GM12874 (cell line): ENCODE measurements at regions not wholly inside any gene's neighbourhood (a gene's known extent, or its start where the extent isn't known, plus 50 kb on each side); places are given as distances from the start of the nearest gene placed in this dataset.

Experiments used
- CTCF ChIP-seq: IDR thresholded peaks from 2 replicates; pipeline ENCODE4 v1.5.1; 2011; ENCODE audit warnings: low read depth, mild to moderate bottlenecking, control low read depth, low read length, moderate library complexity; ENCODE audit not compliant: insufficient read depth

- TF ChIP-seq CTCF = no peak
Measured at GRCh38 chrX:104450316-104450715, 115.7 kb upstream of the IL1RAPL2 start.

- no peak for TF ChIP-seq CTCF
Measured at GRCh38 chrX:104445591-104445990, 120.4 kb upstream of the IL1RAPL2 start.

GRCh38 chrX:104435249-104435648, 130.8 kb upstream of the IL1RAPL2 start:
- TF ChIP-seq CTCF = no peak

GRCh38 chrX:104432321-104432720, 133.7 kb upstream of the IL1RAPL2 start:
- TF ChIP-seq CTCF = no peak

GRCh38 chrX:104430742-104431119, 135.3 kb upstream of the IL1RAPL2 start:
- no peak for TF ChIP-seq CTCF

- no peak for TF ChIP-seq CTCF
Measured at GRCh38 chrX:104430072-104430741, 135.8 kb upstream of the IL1RAPL2 start.

GRCh38 chrX:104428231-104428630, 137.8 kb upstream of the IL1RAPL2 start:
- no peak for TF ChIP-seq CTCF

- no peak for TF ChIP-seq CTCF
Measured at GRCh38 chrX:104427693-104428092, 138.3 kb upstream of the IL1RAPL2 start.
